K562 (cell line): ENCODE measurements at regions not wholly inside any gene's neighbourhood (a gene's known extent, or its start where the extent isn't known, plus 50 kb on each side); places are given as distances from the start of the nearest gene placed in this dataset.

Experiments used
- ATF6 ChIP-seq: sonication (generic); formaldehyde crosslinking; IDR thresholded peaks from 2 replicates; pipeline ENCODE4 v1.4.0; 2020; ENCODE audit warnings: mild to moderate bottlenecking, missing genetic modification reagents
- FOXP4 ChIP-seq: sonication (generic); formaldehyde crosslinking; IDR thresholded peaks from 2 replicates; pipeline ENCODE4 v1.8.0; 2022; ENCODE audit warnings: mild to moderate bottlenecking, missing genetic modification reagents, borderline replicate concordance
- KAT7 ChIP-seq: sonication (generic); formaldehyde crosslinking; IDR thresholded peaks from 2 replicates; pipeline ENCODE4 v1.8.0; 2022; ENCODE audit warnings: missing genetic modification reagents, mild to moderate bottlenecking, borderline replicate concordance
- KDM5B ChIP-seq: fragments of 200-600 bp; sonication (generic); IDR thresholded peaks from 2 replicates; pipeline ENCODE4 v1.6.1; 2012; ENCODE audit warnings: low read depth, mild to moderate bottlenecking, moderate library complexity, low read length, control low read depth, inconsistent platforms; ENCODE audit not compliant: insufficient replicate concordance
- KLF10 ChIP-seq: fragments of 250-450 bp; sonication (Bioruptor Pico); IDR thresholded peaks from 2 replicates; pipeline ENCODE4 v1.6.1; 2021; ENCODE audit warnings: matching md5 sums
- MCM2 ChIP-seq: fragments of 450-650 bp; IDR thresholded peaks from 2 replicates; pipeline ENCODE4 v1.6.1; 2017; ENCODE audit warnings: low read depth, mild to moderate bottlenecking
- PHB ChIP-seq: fragments of 250-450 bp; sonication (Bioruptor Pico); IDR thresholded peaks from 2 replicates; pipeline ENCODE4 v1.5.0; 2021
- POLR2A ChIP-seq: fragments of 450-650 bp; conservative IDR thresholded peaks from 2 replicates; pipeline ENCODE4 v1.6.1; 2016
- POLR2AphosphoS2 ChIP-seq: IDR thresholded peaks from 2 replicates; pipeline ENCODE4 v1.6.1; 2012; ENCODE audit warnings: low read length, improper control_type of control experiment
- POLR2B ChIP-seq: fragments of 450-650 bp; IDR thresholded peaks from 2 replicates; pipeline ENCODE4 v1.6.1; 2018; ENCODE audit warnings: low read depth; ENCODE audit not compliant: partially characterized antibody
- SREBF1 ChIP-seq: fragments of 150-350 bp; IDR thresholded peaks from 2 replicates; pipeline ENCODE4 v1.6.1; 2014; ENCODE audit warnings: antibody characterized with exemption, low read depth, low read length, borderline replicate concordance
- SUPT5H ChIP-seq: fragments of 450-650 bp; IDR thresholded peaks from 2 replicates; pipeline ENCODE4 v1.6.1; 2016
- TARDBP ChIP-seq: fragments of 450-650 bp; IDR thresholded peaks from 2 replicates; pipeline ENCODE4 v1.6.1; 2016
- THAP7 ChIP-seq: fragments of 250-450 bp; sonication (Bioruptor Pico); IDR thresholded peaks from 2 replicates; pipeline ENCODE4 v1.5.0; 2021
- ZHX1 ChIP-seq: fragments of 150-350 bp; conservative IDR thresholded peaks from 2 replicates; pipeline ENCODE4 v1.6.1; 2014; ENCODE audit warnings: low read length
- ZNF764 ChIP-seq: fragments of 250-450 bp; sonication (Bioruptor Pico); IDR thresholded peaks from 2 replicates; pipeline ENCODE4 v1.4.0; 2020; ENCODE audit warnings: low read depth, mild to moderate bottlenecking, moderate library complexity
- ZNF778 ChIP-seq: fragments of 450-650 bp; formaldehyde crosslinking; IDR thresholded peaks from 2 replicates; pipeline ENCODE4 v1.4.0; 2020; ENCODE audit warnings: mild to moderate bottlenecking, moderate library complexity

GRCh38 chr19:28427376-28428083 is 785.4 kb downstream of the UQCRFS1 start (continued):
- no peak for TF ChIP-seq ATF6 (CRISPR knock-in tag)
- peak; percentile 65; the same call in 1 of the 2 replicates for TF ChIP-seq POLR2A
- no peak for TF ChIP-seq KAT7
- TF ChIP-seq TARDBP: peak; percentile 91
- no peak for TF ChIP-seq PHB (CRISPR knock-in tag)
- no peak for TF ChIP-seq KLF10
- TF ChIP-seq ZHX1: no peak
- TF ChIP-seq FOXP4 (CRISPR knock-in tag): 0 out of 2 replicates have a peak, but pooled peaks have one; percentile 28
- TF ChIP-seq SREBF1: no peak
- TF ChIP-seq MCM2: no peak
- peak; percentile 71; the same call in 1 of the 2 replicates for TF ChIP-seq POLR2AphosphoS2
- TF ChIP-seq SUPT5H: peak; percentile 70
- TF ChIP-seq POLR2B: peak; percentile 65
- TF ChIP-seq THAP7 (CRISPR knock-in tag): no peak
- no peak for TF ChIP-seq ZNF764 (CRISPR knock-in tag)
- no peak for TF ChIP-seq ZNF778 (CRISPR knock-in tag)
- TF ChIP-seq KDM5B: no peak
- TF ChIP-seq, all 486 proteins: peak for 8
